Liver (tissue), 3 donors: ENCODE measurements at regions not wholly inside any gene's neighbourhood (a gene's known extent, or its start where the extent isn't known, plus 50 kb on each side); places are given as distances from the start of the nearest gene placed in this dataset.
"Not testable (repeated sequence)": the region's sequence is repeated elsewhere in the genome, so short reads cannot be mapped to it uniquely, and the experiment has no call there.

Experiments used
- ATF3 ChIP-seq: IDR thresholded peaks from 2 replicates; pipeline ENCODE4 v1.6.1; 2016; ENCODE audit warnings: antibody characterized with exemption
- CTCF ChIP-seq: fragments of 150-350 bp; IDR thresholded peaks from 2 replicates; pipeline ENCODE4 v1.5.1; 2017; ENCODE audit warnings: improper control_type of control experiment, low read depth, low read length; ENCODE audit not compliant: missing input control
- EGR1 ChIP-seq, 2 donors: IDR thresholded peaks; 2 replicates each; pipeline ENCODE4 v1.6.1; 2016 to 2018; ENCODE audit warnings: antibody characterized with exemption in 2 of 2, low read depth in 2 of 2
- HNF4G ChIP-seq: IDR thresholded peaks from 2 replicates; pipeline ENCODE4 v1.6.1; 2016; ENCODE audit warnings: antibody characterized with exemption
- JUND ChIP-seq, 2 donors: IDR thresholded peaks; 2 replicates each; pipeline ENCODE4 v1.6.1; 2016; ENCODE audit warnings: antibody characterized with exemption in 2 of 2
- RAD21 ChIP-seq, 2 donors: IDR thresholded peaks; 2 replicates each; pipeline ENCODE4 v1.6.1; 2016; ENCODE audit warnings: antibody characterized with exemption in 2 of 2, mild to moderate bottlenecking in 2 of 2
- SP1 ChIP-seq: IDR thresholded peaks from 2 replicates; pipeline ENCODE4 v1.6.1; 2018; ENCODE audit warnings: antibody characterized with exemption, mild to moderate bottlenecking
- TF ChIP-seq, protein P1 (sequence below): IDR thresholded peaks from 2 replicates; pipeline ENCODE4 v1.6.1; 2016; ENCODE audit warnings: antibody characterized with exemption
- TF ChIP-seq, protein P2 (sequence below): IDR thresholded peaks from 2 replicates; pipeline ENCODE4 v1.6.1; 2016; ENCODE audit warnings: antibody characterized with exemption, mild to moderate bottlenecking
- donor health status: healthy.
- donor health status: healthy.

DNA sequence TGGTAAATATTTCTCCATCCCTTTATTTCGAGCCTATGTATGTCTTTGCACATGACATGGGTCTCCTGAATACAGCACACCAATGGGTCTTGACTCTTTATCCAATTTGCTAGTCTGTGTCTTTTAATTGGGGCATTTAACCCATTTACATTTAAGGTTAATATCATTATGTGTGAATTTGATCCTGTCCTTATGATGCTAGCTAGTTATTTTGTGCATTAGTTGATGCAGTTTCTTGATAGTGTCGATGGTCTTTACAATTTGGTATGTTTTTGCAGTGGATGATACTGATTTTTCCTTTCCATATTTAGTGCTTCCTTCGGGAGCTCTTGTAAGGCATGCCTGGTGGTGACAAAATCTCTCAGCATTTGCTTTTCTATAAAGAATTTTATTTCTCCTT is 1675.9 kb downstream of the OTOL1 start:
- TF ChIP-seq, protein P1, sequence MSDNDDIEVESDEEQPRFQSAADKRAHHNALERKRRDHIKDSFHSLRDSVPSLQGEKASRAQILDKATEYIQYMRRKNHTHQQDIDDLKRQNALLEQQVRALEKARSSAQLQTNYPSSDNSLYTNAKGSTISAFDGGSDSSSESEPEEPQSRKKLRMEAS: not testable (repeated sequence)
- not testable (repeated sequence) for TF ChIP-seq CTCF; JUND (IDR thresholded peaks at IDR 0.05); RAD21 (IDR thresholded peaks at IDR 0.05); ATF3; HNF4G; SP1; EGR1 (IDR thresholded peaks at IDR 0.05; ENCODE audit: low read depth in 2 of 2)
- TF ChIP-seq, protein P2, sequence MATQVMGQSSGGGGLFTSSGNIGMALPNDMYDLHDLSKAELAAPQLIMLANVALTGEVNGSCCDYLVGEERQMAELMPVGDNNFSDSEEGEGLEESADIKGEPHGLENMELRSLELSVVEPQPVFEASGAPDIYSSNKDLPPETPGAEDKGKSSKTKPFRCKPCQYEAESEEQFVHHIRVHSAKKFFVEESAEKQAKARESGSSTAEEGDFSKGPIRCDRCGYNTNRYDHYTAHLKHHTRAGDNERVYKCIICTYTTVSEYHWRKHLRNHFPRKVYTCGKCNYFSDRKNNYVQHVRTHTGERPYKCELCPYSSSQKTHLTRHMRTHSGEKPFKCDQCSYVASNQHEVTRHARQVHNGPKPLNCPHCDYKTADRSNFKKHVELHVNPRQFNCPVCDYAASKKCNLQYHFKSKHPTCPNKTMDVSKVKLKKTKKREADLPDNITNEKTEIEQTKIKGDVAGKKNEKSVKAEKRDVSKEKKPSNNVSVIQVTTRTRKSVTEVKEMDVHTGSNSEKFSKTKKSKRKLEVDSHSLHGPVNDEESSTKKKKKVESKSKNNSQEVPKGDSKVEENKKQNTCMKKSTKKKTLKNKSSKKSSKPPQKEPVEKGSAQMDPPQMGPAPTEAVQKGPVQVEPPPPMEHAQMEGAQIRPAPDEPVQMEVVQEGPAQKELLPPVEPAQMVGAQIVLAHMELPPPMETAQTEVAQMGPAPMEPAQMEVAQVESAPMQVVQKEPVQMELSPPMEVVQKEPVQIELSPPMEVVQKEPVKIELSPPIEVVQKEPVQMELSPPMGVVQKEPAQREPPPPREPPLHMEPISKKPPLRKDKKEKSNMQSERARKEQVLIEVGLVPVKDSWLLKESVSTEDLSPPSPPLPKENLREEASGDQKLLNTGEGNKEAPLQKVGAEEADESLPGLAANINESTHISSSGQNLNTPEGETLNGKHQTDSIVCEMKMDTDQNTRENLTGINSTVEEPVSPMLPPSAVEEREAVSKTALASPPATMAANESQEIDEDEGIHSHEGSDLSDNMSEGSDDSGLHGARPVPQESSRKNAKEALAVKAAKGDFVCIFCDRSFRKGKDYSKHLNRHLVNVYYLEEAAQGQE: not testable (repeated sequence)
